WTC11 (cell line): ENCODE measurements at regions not wholly inside any gene's neighbourhood (a gene's known extent, or its start where the extent isn't known, plus 50 kb on each side); places are given as distances from the start of the nearest gene placed in this dataset.

ENCODE experiments used
- CBFB ChIP-seq: sonication (generic); formaldehyde crosslinking; IDR thresholded peaks from 2 replicates; pipeline ENCODE4 v1.8.1; 2022; ENCODE audit warnings: mild to moderate bottlenecking, low read depth, missing genetic modification reagents
- CTCF ChIP-seq: fragments of 200-600 bp; IDR thresholded peaks from 2 replicates; pipeline ENCODE4 v1.8.0; 2022; ENCODE audit warnings: antibody characterized with exemption
- FOXJ3 ChIP-seq: sonication (generic); formaldehyde crosslinking; IDR thresholded peaks from 2 replicates; pipeline ENCODE4 v1.9.0; 2021; ENCODE audit warnings: missing genetic modification reagents, mild to moderate bottlenecking, borderline replicate concordance
- FOXP1 ChIP-seq: sonication (generic); formaldehyde crosslinking; IDR thresholded peaks from 2 replicates; pipeline ENCODE4 v1.8.0; 2022; ENCODE audit warnings: missing genetic modification reagents, mild to moderate bottlenecking, moderate library complexity, borderline replicate concordance
- HMGA2 ChIP-seq: fragments of 250-450 bp; sonication (Bioruptor Pico); IDR thresholded peaks from 2 replicates; pipeline ENCODE4 v1.4.0; 2021; ENCODE audit warnings: mild to moderate bottlenecking, moderate library complexity
- JUN ChIP-seq: sonication (generic); formaldehyde crosslinking; IDR thresholded peaks from 2 replicates; pipeline ENCODE4 v1.8.0; 2023; ENCODE audit warnings: mild to moderate bottlenecking, missing genetic modification reagents
- NFYB ChIP-seq: sonication (generic); formaldehyde crosslinking; conservative IDR thresholded peaks from 2 replicates; pipeline ENCODE4 v1.8.0; 2022; ENCODE audit warnings: low read depth, missing genetic modification reagents
- NR2C2 ChIP-seq: sonication (generic); formaldehyde crosslinking; IDR thresholded peaks from 2 replicates; pipeline ENCODE4 v1.8.0; 2022; ENCODE audit warnings: mild to moderate bottlenecking, missing genetic modification reagents
- RELA ChIP-seq: sonication (generic); formaldehyde crosslinking; IDR thresholded peaks from 2 replicates; pipeline ENCODE4 v1.8.1; 2022; ENCODE audit warnings: missing genetic modification reagents, mild to moderate bottlenecking, borderline replicate concordance
- USF2 ChIP-seq: sonication (generic); formaldehyde crosslinking; IDR thresholded peaks from 2 replicates; pipeline ENCODE4 v1.8.1; 2023; ENCODE audit warnings: mild to moderate bottlenecking, missing genetic modification reagents, moderate library complexity

- no peak for TF ChIP-seq NR2C2 (CRISPR knock-in tag)
- no peak for TF ChIP-seq CTCF
- no peak for TF ChIP-seq FOXJ3 (CRISPR knock-in tag)
- no peak for TF ChIP-seq NFYB (CRISPR knock-in tag)
- no peak for TF ChIP-seq USF2 (CRISPR knock-in tag)
- TF ChIP-seq JUN (CRISPR knock-in tag): no peak
- TF ChIP-seq FOXP1 (CRISPR knock-in tag): no peak
- no peak for TF ChIP-seq RELA (CRISPR knock-in tag)
- TF ChIP-seq CBFB (CRISPR knock-in tag): no peak
- TF ChIP-seq HMGA2 (CRISPR knock-in tag): no peak
Observed at GRCh38 chr18:76195601-76196000, 299.4 kb downstream of the ZNF516 start.
